ENCODE measurements at regions not wholly inside any gene's neighbourhood (a gene's known extent, or its start where the extent isn't known, plus 50 kb on each side); places are given as distances from the start of the nearest gene placed in this dataset.

DNA sequence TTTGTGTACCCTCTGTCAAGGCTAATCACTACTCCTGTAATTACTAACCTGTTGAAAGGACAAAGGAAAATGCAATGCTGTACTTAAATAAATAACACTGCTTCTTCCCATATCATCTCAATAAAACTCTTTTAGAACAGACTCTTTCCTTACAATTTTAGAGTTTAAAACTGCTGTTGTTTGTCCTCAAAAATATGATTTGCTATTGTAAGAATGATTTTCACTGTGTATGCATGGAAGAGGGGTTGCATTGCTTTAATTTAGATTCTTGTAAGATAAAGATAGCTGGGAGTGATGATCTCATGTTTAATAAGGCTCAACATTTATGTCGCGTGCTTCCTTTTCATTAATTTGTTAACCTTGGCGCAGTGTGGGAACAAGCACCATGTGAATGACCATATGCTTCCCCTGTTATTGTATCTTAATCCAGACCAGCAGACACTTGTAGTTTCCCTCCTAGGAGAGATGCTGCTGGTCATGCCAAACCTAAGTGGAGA, 89.8 kb upstream of the ATXN1 start:
- no peak for DNase-seq (ENCODE audit: low read depth)

DNA sequence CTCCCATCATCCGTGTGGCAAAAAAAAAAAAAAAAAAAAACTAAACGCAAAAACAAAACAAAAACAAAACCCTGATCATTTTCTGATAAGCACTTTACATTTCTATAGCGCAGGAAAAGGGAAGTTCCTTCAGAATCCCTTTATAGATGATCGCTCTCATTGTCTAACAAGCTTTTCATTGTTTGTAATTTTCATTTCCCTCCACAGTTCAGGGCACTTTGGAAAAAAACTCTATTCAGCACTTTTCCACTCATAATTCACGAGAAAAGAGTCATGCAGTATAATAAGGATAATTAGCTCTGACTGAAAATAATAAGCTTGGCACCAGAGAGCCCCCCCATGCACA, 89.4 kb upstream of the ATXN1 start:
- no peak for DNase-seq (ENCODE audit: low read depth)

DNA sequence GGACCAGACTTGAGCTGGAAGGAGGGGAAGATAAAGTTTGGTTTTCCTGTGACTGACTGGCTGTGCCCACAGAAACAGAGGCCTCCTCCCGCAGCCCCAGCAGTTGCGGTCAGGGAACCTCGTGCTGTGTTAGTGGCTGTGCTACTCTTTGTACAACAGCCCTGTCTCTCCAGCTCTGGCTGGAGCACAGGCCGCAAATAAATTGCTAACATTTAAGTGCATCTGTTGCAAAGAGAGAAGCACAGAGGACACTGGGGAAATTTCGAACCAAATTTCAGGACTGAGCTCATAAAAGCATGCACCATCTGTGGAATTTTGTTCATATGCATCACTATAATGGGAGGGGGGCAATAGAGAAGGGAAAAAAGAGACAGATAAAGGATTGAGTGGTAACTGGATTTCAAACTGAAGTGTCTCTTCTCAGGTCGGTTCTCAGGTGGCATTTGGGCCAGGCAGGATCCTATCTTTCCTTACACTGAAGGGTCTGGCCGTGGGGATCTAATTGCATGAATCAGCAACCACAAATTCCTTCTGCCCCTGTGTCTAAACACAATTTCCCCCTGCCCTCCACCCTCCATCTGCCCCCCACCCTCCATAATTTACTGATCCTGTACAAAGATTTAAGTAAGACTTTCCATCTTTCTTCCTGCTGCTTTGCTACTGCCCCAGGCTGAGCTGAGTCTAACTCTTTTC, 88.9 kb upstream of the ATXN1 start:
- no peak for DNase-seq (ENCODE audit: low read depth)

DNA sequence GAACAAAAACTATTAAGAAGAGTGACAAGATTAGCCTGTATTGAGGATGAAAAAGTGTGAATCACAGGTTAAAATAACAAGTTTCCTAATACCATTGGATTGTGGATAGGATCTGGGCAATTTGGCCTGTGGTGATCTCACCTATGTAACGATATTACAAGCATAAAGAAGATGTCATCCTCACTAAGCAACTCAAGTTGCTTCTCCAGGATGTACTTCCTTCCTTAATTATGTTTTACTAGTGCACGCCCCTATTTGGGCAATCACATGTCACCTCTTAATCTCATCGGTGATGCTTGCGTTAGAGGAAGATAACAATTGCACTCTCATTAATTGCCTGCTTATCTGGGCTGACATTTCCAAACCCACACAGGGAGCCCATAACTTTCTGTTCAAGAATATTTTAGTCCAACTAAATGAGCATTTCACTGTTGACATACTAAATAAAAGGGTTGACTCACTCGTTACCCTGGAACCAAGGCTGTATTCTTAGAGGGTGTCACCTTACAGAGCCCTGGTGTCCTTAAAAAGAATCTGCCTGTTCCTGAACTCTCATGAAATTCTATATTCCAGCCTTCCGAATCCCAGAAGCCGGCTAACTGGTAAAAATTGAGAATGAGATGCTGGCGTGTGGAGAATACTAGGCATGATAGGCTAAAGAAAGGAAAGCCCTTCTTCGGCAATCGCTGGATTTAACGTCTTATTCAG, 88.2 kb upstream of the ATXN1 start:
- DNase-seq (ENCODE audit: low read depth) = no peak

DNA sequence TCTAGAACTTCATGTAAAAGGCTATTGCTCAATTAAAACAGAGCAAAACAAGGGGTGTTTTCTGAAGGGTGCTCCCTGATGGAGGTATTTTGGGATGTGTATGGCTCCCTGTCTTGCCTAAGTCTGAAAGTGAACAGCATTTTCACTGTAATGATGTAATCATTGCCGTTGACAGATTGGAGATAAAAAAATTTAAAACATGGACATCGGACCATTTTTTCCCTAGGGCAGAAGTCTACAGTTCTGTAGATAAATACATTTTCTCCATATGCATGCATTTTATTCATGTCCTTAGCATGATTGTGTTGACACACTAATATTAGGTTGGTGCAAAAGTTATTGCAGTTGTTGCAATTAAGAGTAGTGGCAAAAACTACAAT, 85.1 kb upstream of the ATXN1 start:
- DNase-seq (ENCODE audit: low read depth) = no peak

DNA sequence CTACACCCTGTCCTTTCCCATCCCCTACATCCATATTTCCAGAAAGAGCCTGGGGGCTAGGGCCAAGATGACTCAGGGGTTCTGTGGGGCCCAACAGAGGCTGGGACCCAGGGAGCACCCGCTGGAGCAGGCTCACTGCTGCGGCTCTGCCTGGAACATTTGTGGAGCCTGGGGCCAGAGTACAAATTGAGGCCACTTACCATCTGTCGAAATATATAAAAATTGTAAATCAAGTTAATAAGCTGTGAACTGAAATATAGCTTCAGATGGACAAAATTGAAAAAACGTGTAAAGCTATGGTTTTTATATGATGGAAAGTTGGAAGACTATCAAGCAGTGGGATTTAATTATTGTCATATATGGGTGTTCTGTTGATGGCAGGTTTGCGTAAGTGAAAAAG, 82.9 kb upstream of the ATXN1 start:
- no peak for DNase-seq (ENCODE audit: low read depth)

DNA sequence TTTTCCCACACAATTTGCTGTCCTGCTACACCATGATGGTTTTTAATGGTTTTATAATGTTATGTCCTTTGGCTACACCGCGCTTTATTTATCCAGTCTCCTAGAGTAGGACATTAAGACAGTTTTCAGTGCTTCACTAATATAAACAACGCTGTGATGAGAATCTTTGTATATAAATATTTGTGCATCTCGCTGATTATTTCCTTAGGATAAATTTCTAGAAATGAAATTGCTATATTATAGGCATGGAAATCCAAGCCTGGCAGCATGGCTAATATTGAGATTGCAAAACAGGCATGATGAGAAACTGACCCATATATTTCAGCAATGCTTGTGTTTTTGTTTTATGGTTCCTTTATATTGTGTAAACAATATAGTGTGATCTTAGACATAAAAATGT, 81.4 kb upstream of the ATXN1 start:
- no peak for DNase-seq (ENCODE audit: low read depth)

DNA sequence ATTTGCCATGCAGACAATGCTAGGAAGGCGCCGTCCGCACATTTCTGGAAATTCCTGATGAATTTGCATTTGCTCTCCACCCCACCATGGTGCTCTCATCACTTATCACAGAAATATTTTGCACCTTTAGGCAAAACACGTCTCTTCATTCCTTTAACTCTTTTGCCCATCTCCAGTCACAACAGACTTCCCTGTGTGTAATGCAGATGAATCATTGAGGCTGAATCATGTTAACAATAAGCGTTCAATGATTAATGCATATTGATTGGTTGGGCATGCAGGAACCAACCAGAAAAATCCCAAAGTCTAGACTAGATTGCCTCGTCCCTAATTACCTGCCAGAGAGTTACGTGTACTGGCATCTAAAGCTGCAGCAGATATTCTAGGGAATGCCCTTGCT, 80.0 kb upstream of the ATXN1 start:
- DNase-seq (ENCODE audit: low read depth) = no peak

DNA sequence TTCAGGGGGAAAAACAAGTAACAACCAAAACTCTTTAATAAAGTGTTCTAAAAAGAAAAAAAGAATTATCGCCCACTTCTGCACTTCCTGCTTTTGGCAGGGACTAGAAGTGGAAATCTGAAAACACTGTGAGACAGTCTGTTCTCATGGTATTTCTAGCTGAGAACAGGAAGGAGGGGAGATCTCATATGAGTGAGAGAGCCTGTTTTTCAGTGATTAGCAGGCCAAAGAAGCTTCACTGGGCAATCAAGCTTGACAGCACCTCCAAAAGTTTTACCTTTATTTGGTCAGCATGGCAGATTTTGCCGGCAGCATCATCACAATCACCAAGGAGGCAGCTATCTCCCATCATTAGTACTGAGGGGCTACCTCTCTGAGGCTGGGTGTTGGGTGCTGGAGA, 79.5 kb upstream of the ATXN1 start:
- no peak for DNase-seq (ENCODE audit: low read depth)

DNA sequence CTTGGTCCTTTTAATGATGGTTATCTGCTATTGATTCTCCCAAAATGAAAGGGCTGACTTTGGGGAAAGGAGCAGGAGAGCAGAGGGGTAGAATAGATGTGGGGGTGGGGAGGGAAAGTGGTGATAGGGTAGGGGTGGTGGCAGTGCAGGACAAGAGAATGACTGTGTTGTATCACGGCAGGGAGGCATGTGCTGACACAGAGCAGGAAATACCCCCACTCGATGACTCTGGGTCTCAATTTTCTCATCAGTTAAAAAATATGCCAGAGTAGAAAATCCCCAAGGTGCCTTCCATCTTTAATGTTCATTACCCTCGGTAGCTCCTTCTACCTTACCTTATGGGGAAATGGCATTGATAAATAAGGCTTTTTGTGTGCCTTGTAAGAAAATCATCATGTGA, 79.0 kb upstream of the ATXN1 start:
- no peak for DNase-seq (ENCODE audit: low read depth)

DNA sequence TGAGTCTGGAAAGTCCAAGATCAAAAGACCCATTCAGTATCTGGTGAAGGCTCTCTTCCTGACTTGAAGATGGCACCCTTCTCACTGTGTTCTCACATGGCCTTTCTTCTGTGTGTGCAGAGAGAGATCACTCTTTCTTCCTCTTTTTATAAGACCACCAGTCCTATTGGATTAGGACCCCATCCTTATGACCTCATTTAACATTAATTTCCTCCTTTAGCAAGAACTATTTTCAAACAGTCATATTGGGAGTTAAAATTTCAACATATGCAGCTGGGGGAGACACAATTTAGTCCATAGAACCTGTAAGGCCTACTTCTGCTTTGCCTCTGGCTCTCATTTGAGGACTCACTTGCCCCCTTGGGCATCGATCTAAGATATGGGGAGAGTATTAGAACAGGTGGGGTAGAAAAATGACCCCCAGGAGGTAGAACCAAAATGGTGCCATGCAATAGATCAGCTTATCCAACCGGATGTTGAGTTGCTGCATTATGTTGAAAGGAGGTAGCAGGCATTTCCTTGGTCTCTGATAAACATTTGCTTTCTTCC, 78.4 kb upstream of the ATXN1 start:
- DNase-seq (ENCODE audit: low read depth) = no peak

DNA sequence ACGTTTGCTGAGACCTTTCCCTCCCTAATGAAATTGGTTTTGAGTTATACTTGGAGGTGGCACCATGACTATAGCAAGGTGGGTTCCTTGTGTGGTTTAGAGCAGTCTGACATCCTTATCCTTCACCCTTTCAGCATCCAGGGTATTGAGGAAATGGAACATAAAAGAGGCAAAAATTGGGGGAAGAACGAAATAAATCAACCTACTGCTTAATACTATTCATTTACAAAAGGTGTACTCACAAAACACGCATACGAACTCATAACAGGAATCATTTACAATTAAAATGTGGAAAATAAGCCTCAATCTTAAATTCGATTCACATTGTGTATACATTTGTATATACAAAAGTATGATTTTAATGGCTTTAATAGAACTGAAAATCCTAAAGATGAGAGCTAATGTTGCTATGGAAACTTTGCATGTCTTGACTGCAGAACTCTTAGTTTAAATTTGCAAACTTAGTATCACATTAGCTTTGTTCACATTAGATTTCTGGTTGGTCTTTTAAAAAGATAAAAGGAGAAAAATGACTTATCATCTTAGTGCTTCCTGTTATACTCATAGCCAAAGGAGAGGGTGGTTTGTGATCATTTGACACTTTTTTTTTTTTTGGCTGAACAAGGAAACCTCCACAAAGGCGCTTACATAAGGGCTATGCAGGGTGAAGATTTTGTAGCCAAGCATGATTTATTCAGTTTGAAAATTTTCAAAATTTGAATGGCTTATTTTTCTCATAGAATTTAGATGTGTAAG, 76.1 kb upstream of the ATXN1 start:
- DNase-seq (ENCODE audit: low read depth) = no peak

DNA sequence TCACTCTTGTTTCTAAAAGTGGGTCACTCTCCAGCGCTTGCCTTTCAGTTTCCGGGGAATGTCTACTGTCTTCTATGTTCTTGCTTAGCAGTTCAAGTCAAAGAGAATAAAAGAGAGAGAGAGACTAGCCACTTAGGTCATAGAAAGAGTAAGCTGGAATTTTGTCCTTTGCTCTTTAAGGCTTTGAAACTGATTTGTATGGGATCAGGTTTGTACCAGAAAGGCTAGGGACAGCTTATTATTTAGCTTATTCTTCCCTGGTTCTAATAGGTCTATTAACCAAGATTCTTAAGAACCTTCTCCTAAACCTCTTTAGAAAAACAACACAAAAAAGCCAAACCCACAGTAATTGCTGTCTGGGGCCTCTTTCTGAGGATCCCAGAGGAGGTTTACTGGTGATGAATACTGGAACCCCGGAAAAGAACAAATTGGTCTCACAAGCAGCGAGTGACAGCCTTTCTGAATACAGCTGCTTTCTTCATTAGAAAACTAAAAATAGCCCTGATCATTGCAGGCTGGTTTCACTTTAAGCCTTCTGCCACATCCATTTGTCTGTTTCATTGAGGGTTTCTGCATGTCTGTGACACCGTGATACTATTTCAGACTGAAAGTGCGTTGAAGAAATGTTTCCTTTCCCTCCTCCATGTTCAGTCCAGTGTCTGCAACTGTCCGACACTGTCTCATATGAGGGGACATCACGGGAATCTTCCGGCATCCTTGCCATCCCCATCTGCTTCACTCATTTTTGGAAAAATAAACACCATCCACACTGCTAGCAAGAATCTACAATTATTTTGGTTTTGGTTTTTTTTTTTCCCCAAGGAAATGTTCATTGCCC, 75.1 kb upstream of the ATXN1 start:
- DNase-seq (ENCODE audit: low read depth) = no peak

DNA sequence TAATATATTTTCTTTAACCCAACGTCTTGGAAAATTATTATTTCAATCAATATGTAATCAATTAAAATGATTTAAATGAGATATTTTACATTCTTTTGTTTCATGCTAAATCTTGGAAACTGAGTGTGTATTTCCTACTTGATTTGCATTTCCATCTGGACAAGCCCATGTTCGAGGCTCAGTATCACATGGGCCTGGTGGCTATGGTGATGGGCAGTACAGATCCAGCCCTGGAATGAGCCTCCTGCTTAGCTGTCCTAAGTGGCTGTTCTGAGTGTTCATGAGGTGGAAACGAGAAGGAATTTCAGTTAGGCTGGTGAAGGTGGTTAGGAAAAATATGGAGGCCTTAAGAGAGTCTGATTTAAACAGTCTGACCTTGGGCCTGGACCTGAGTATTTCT, 73.0 kb upstream of the ATXN1 start:
- DNase-seq (ENCODE audit: low read depth) = no peak

DNA sequence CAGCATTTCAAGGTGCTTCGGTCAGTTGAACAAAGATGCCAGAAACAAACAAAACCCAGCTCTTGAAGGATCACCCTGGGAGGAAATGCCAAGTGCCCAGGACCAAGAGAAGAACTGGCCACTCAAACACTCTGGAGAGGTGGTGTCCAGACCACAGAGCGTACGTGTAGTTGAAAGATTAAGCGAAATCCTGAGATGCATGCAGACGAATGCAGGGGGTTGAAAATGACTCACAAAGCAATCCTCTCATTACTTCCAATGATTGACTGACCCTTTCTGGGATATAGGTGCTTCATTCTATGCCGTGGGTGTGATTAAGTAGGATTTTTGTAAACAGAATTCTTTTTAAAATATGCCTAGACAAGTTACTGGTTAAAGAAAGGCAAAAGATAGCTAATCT, 71.5 kb upstream of the ATXN1 start:
- no peak for DNase-seq (ENCODE audit: low read depth)

DNA sequence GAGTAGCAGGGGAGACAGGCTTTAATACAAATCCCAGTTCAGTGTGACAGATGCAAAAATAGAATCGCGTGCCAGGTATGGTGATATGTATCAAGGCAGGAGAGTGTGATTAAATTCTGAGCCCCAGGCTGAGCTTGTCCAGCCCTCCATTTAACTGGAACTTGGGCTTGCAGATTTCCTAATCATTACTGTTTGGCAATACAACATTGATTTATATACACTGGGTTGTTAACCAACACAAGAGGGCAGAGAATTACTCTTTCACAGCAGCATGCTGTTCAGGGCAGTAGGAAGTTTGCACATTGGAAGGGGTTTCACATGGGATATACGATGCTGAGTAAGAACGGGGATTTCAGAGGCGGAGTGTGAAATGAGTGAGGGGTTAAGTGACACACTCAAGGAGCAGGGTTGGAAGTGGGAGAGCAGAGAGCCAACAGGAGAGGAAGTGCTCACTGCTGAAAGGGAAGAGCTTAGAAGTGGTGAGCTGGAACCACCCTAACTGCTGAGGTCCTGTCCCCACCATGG, 70.8 kb upstream of the ATXN1 start:
- no peak for DNase-seq (ENCODE audit: low read depth)

DNA sequence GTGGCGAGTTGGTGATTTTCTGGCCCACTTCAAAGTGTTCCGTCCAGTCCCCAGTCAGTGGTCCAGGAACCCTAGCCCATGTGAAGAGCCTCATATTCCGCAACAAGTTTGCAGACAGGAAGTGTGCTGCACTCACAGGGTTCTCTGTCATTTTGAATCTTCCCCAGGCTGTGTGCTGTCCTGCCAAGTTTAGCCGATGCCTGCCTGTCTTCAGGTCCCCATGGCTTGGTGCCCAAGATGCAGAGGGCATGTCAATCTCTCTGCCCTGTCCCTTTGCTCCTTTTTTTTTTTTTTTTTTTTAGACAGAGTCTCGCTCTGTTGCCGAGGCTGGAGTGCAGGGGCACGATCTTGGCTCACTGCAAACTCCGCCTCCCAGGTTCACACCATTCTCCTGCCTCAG, 69.9 kb upstream of the ATXN1 start:
- DNase-seq (ENCODE audit: low read depth) = no peak

DNA sequence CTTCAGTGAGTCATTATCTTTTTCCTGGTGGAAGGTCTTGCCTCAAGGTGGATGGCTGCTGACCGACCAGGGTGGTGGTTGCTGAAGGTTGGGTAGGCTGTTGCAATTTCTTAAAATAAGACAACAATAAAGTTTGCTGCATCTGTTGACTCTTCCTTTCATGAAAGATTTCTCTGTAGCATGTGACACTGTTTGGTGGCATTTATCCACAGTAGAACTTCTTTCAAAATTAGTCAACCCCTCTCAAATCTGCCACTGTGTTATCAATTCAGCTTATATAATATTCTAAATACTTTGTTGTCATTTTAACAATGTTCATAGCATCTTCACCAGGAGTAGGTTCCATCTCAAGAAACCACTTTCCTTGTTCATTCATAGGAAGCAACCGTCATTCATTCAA, 66.8 kb upstream of the ATXN1 start:
- no peak for DNase-seq (ENCODE audit: low read depth)

DNA sequence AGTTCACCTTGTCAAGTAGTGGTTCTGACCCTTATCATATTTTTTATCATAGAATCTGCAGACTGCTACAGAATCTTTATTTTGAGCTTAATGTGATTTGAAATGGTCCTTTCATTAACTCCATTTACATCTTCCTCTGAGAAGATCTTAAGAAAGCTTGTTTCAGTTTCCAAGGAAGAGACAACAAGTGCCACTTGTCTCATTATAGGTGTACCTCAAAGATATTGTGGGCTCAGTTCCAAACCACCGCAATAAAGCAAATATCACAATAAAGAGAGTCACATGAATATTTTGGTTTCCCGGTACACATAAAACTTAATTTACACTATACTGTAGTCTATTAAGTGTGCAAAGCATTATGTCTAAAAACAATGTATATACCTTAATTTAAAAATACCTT, 66.4 kb upstream of the ATXN1 start:
- no peak for DNase-seq (ENCODE audit: low read depth)

DNA sequence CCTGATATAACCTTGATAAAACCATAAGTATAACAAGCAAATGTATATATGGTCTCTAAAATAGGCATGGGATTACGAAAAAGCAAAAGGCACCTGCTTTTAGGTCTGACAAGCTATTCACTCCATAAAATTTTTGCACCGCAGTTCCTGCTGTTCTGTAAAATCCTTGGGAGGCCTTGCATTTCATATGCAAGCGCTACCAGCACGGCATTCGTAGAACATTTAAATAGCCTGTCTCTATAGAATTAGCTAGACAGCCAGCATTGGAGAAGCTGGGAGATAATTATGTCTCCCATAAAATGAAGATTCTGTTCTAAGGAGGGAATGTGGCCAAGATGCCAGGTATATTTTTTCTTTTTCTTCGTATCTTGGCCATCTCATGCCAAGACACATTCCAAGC, 64.5 kb upstream of the ATXN1 start:
- no peak for DNase-seq (ENCODE audit: low read depth)

DNA sequence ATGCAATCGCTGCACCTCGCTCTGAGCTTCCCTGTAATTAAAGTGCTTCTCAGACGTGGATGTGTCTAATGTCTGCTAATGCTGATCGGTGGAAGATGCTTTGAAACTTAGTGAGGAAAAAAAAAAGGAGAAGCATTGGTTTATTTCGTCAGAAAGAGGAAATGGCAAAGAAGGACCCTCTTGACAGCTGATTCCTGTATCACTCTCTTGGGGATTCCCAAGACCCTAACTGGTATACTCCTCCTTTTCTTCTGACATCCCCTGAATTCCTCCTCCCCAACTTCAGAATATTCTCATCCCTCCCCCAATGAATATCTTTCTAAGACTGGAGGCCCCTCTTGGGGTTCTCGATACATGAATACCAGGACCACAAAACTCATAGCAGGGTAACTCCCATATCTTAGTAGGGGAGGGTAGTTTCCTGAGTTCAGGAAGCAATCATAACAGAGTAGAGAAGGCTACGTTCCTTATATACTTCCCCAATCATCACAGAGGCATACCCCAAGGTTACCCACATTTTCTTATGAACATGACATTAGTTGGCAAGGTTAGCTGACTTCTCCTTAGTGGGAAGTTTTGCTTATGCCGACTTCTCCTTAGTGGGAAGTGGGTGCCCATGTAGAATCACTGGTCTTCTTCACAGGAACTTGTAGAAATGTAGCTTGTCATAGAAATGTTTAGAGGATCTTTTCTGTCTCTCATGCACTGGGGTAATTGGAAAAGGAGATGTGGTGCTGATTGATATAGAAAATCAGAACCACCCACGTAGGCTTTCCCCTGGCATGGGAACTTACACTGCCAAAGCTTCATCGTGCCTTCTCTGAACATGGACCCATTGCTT, 63.8 kb upstream of the ATXN1 start:
- no peak for DNase-seq (ENCODE audit: low read depth)
